ENCODE measurements at regions not wholly inside any gene's neighbourhood (a gene's known extent, or its start where the extent isn't known, plus 50 kb on each side); places are given as distances from the start of the nearest gene placed in this dataset.

DNA sequence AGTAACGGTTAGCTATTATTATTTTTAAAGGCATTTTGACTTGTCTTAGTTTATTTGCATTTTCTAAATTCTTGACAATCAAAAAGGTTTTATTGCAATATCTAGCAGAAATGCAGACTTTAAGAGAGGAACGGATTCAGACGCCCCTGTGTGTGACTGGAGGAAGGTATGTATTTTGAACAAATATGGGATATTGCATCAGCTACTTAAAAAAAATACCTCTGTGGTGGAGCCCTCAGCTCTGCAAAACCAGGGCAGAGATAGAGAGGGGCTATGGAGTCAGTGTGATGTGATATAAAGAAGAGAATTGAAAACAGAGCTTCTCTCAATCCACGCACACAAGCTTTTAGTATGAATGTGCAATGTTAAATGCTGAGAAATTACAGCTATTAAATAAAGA, 142.4 kb downstream of the ICE1 start:
- H3K36me3 ChIP-seq, result no peaks in the 10 kb centered on the region
- DNase-seq, result no peak
- H3K4me3 ChIP-seq (ENCODE audit: low read depth, low read length), result no peak overlapping the region
- no peaks in the 10 kb centered on the region for H3K27me3 ChIP-seq (ENCODE audit: insufficient read depth, low read depth, severe bottlenecking)
- TF ChIP-seq, protein P1, sequence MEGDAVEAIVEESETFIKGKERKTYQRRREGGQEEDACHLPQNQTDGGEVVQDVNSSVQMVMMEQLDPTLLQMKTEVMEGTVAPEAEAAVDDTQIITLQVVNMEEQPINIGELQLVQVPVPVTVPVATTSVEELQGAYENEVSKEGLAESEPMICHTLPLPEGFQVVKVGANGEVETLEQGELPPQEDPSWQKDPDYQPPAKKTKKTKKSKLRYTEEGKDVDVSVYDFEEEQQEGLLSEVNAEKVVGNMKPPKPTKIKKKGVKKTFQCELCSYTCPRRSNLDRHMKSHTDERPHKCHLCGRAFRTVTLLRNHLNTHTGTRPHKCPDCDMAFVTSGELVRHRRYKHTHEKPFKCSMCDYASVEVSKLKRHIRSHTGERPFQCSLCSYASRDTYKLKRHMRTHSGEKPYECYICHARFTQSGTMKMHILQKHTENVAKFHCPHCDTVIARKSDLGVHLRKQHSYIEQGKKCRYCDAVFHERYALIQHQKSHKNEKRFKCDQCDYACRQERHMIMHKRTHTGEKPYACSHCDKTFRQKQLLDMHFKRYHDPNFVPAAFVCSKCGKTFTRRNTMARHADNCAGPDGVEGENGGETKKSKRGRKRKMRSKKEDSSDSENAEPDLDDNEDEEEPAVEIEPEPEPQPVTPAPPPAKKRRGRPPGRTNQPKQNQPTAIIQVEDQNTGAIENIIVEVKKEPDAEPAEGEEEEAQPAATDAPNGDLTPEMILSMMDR (IDR thresholded peaks at IDR 0.05; ENCODE audit: low read depth, low read length), result no peak
- no peaks in the 10 kb centered on the region for H3K9me3 ChIP-seq (ENCODE audit: severe bottlenecking)
- H3K27ac ChIP-seq, result no peak overlapping the region

DNA sequence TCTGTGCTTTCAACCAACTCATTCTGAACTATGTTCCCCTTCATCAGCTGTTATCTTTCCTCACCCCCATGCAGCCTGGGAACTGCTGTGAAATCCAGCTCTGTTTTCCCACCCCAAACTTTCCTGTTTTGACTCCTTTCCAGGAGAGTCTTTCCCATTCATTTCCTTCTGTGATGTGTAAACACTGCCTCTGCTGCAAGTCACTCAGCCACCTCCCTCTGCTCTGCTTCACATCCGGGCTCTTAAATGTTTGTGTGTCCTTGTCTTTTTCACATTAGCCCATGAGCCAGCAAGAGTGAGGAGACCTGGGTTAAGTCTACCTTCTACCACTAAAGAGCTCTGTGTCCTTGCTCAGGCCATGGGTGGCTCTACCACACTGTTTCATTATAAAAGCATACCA, 137.5 kb downstream of the ICE1 start:
- H3K9me3 ChIP-seq (ENCODE audit: severe bottlenecking), result peaks cover 5% of the 10 kb centered on the region
- no peaks in the 10 kb centered on the region for H3K27me3 ChIP-seq (ENCODE audit: insufficient read depth, low read depth, severe bottlenecking)
- no peaks in the 10 kb centered on the region for H3K36me3 ChIP-seq
- no peak overlapping the region for H3K4me3 ChIP-seq (ENCODE audit: low read depth, low read length)
- TF ChIP-seq, protein P1 (IDR thresholded peaks at IDR 0.05; ENCODE audit: low read depth, low read length), result no peak
- H3K27ac ChIP-seq, result no peak overlapping the region
- no peak for DNase-seq

DNA sequence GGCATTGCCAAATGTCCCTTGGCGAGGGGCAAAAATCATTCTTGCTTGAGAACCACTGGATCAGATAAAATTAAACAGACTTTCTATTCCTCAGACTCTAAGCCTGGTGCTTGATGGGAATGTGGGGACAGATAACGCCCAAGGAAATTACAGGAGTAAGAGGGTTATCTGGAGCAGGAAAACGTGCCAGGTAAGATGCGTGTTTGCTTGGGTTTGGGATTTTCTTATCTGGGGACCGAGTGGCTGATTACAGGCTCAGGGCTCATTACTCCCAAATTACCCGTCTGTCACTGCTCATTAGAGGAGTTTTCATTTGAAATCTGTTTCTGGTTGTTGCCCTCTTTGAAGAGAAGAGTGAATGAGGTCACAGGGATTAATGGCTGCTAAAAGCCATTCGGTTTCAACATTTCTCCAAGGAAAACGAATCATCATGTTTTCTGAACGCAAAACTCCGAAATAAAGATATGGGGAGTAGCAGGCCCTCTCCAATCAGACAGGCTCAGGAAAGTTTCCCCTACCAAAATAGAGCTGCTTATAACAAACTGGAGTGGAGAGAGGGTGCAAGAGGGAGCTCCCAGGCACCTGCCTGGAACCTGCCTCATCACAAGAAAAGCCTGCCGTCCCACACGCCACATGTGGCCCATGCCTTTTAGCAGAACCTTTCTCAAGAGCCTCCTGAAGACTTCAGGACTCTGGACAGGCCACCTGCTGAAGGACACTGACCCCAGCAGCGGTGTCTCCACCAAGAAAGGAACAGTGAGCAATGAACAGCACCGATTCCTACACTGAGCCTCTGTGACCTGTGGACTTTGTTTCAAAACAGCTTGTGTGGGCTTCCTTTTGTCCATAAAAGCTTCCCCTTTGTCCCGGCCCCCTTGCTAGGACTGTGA, 136.4 kb downstream of the ICE1 start:
- peak; percentile 43 for DNase-seq
- no peaks in the 10 kb centered on the region for H3K36me3 ChIP-seq
- TF ChIP-seq, protein P1 (IDR thresholded peaks at IDR 0.05; ENCODE audit: low read depth, low read length), result no peak
- H3K4me3 ChIP-seq (ENCODE audit: low read depth, low read length), result no peak overlapping the region
- no peak overlapping the region for H3K27ac ChIP-seq
- H3K9me3 ChIP-seq (ENCODE audit: severe bottlenecking), result peaks cover 5% of the 10 kb centered on the region
- H3K27me3 ChIP-seq (ENCODE audit: insufficient read depth, low read depth, severe bottlenecking), result no peaks in the 10 kb centered on the region

DNA sequence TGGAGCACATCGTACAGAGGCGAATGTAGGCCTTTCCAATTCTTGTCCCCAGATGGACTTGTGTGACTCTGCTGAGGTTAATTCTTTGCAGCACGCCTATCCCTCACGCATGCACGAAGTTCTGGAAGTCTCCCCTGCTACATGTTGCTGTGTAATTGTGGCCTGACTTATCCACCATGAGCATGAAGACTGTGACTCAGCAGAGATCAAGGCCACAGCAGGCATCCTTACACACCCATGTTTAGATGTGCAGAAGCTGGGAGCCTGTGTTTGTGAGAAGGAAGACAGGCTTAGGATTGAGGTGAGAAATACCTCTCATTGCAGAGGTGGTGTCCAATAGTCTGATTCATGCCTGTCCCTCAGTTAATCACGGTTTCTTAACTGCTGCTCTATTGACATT, 135.6 kb downstream of the ICE1 start:
- no peak overlapping the region for H3K4me3 ChIP-seq (ENCODE audit: low read depth, low read length)
- peaks cover 5% of the 10 kb centered on the region for H3K9me3 ChIP-seq (ENCODE audit: severe bottlenecking)
- no peak for DNase-seq
- H3K27me3 ChIP-seq (ENCODE audit: insufficient read depth, low read depth, severe bottlenecking), result no peaks in the 10 kb centered on the region
- no peak overlapping the region for H3K27ac ChIP-seq
- TF ChIP-seq, protein P1 (IDR thresholded peaks at IDR 0.05; ENCODE audit: low read depth, low read length), result no peak
- no peaks in the 10 kb centered on the region for H3K36me3 ChIP-seq

DNA sequence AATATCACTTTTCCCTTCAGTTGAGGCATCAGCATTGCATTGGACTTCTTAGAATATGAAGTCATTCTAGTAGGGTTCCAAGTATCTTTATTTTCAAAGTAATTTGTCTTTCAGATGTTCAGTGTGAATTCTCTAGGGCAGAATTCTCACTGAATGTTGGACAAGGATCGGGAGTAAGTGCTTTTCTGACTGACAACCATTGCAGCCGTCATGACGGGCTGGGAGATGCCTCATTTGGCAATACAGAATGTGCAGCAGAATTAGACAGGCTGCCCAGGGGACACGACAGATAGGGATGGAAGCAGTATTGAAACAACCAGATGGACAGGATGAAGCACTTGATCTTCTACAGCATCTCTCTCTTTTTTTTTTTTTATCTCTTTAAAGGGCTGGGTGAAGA, 129.0 kb downstream of the ICE1 start:
- Histone ChIP-seq H3K36me3 (no peaks in the 10 kb centered on the region), H3K27me3 (ENCODE audit: insufficient read depth, low read depth, severe bottlenecking) (no peaks in the 10 kb centered on the region), H3K9me3 (ENCODE audit: severe bottlenecking) (peaks cover 10% of the 10 kb centered on the region), H3K27ac (no peak overlapping the region), H3K4me3 (ENCODE audit: low read depth, low read length) (no peak overlapping the region)
- TF ChIP-seq, protein P1 (IDR thresholded peaks at IDR 0.05; ENCODE audit: low read depth, low read length), result no peak
- no peak for DNase-seq
